GM21526 (cell line): ENCODE measurements at regions not wholly inside any gene's neighbourhood (a gene's known extent, or its start where the extent isn't known, plus 50 kb on each side); places are given as distances from the start of the nearest gene placed in this dataset.

Experiments used
- ATAC-seq: cut with Tn5 transposase; IDR thresholded peaks from one replicate; pipeline ENCODE4 v1.9.1; 2021; ENCODE audit warnings: moderate library complexity; ENCODE audit not compliant: unreplicated experiment, low FRiP score

GRCh38 chr22:48581796-48582469, 1245.7 kb downstream of the BRD1 start:
- ATAC-seq: no peak

- no peak for ATAC-seq
Observed at GRCh38 chr22:48581205-48581766, 1246.4 kb downstream of the BRD1 start.

- no peak for ATAC-seq
Observed at GRCh38 chr22:48580481-48580970, 1247.1 kb downstream of the BRD1 start.

GRCh38 chr22:48579928-48580309, 1247.8 kb downstream of the BRD1 start:
- no peak for ATAC-seq

- no peak for ATAC-seq
Observed at GRCh38 chr22:48579043-48579927, 1248.4 kb downstream of the BRD1 start.

- ATAC-seq: no peak
Observed at GRCh38 chr22:48578138-48579042, 1249.3 kb downstream of the BRD1 start.

GRCh38 chr22:48577691-48578090, 1250.0 kb downstream of the BRD1 start:
- no peak for ATAC-seq

GRCh38 chr22:48577014-48577690, 1250.5 kb downstream of the BRD1 start:
- no peak for ATAC-seq

GRCh38 chr22:48576333-48577013, 1251.2 kb downstream of the BRD1 start:
- ATAC-seq: no peak

- no peak for ATAC-seq
Observed at GRCh38 chr22:48575618-48576332, 1251.9 kb downstream of the BRD1 start.

GRCh38 chr22:48574776-48575617, 1252.7 kb downstream of the BRD1 start:
- ATAC-seq: no peak

- ATAC-seq: no peak
Observed at GRCh38 chr22:48573766-48574165, 1253.9 kb downstream of the BRD1 start.

- ATAC-seq: no peak
Observed at GRCh38 chr22:48572951-48573350, 1254.7 kb downstream of the BRD1 start.

- ATAC-seq: no peak
Observed at GRCh38 chr22:48570912-48571311, 1256.8 kb downstream of the BRD1 start.

GRCh38 chr22:48569476-48570233, 1258.0 kb downstream of the BRD1 start:
- ATAC-seq: no peak

GRCh38 chr22:48568736-48569330, 1258.8 kb downstream of the BRD1 start:
- ATAC-seq: no peak
